Vagina (tissue), 2 donors: ENCODE measurements at regions not wholly inside any gene's neighbourhood (a gene's known extent, or its start where the extent isn't known, plus 50 kb on each side); places are given as distances from the start of the nearest gene placed in this dataset.

Experiments
- POLR2A ChIP-seq, 2 donors: fragments of 450-650 bp; IDR thresholded peaks; one replicate each; pipeline ENCODE4 v1.6.1; 2017; ENCODE audit warnings: antibody characterized with exemption in 2 of 2, mild to moderate bottlenecking in 2 of 2, moderate library complexity in 2 of 2
- POLR2AphosphoS5 ChIP-seq, 2 donors: sonication (generic); formaldehyde crosslinking; IDR thresholded peaks; one replicate each; pipeline ENCODE4 v1.9.0; 2017; ENCODE audit warnings: antibody characterized with exemption in 2 of 2, mild to moderate bottlenecking in 2 of 2, low read depth in 1 of 2; ENCODE audit not compliant: insufficient read depth in 1 of 2
- TF ChIP-seq, protein P1 (sequence below), 3 experiments: fragments of 450-650 bp in 2 of 3; fragments of 200-600 bp in 1 of 3; sonication (generic) in 1 of 3; IDR thresholded peaks; one replicate each; pipeline ENCODE4 v1.5.1; 2017 to 2019; ENCODE audit warnings: antibody characterized with exemption in 3 of 3, mild to moderate bottlenecking in 2 of 3, moderate library complexity in 2 of 3

DNA sequence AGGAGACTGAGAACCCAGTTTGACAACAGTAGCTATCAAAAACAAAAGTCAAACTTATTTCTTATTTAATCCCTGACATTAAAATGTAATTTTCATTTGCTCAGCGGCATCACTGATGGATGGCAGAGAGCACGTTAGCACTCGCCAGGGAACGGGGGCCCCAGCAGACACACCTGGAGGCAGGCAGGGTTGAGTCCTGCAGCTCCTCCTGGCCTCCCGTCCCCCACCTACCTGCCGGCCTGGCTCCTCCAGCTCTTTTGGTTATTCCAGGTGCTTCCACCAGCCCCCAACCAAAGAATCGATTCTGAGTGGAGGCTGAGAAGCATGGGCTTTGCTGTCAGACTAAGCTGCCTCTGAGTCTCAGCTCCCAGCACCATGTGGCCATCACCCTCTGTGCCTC lies 113.6 kb downstream of the PHETA1 start:
- TF ChIP-seq, protein P1, sequence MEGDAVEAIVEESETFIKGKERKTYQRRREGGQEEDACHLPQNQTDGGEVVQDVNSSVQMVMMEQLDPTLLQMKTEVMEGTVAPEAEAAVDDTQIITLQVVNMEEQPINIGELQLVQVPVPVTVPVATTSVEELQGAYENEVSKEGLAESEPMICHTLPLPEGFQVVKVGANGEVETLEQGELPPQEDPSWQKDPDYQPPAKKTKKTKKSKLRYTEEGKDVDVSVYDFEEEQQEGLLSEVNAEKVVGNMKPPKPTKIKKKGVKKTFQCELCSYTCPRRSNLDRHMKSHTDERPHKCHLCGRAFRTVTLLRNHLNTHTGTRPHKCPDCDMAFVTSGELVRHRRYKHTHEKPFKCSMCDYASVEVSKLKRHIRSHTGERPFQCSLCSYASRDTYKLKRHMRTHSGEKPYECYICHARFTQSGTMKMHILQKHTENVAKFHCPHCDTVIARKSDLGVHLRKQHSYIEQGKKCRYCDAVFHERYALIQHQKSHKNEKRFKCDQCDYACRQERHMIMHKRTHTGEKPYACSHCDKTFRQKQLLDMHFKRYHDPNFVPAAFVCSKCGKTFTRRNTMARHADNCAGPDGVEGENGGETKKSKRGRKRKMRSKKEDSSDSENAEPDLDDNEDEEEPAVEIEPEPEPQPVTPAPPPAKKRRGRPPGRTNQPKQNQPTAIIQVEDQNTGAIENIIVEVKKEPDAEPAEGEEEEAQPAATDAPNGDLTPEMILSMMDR (IDR thresholded peaks at IDR 0.05): no peak
- TF ChIP-seq POLR2A (IDR thresholded peaks at IDR 0.05) (no peak), POLR2AphosphoS5 (IDR thresholded peaks at IDR 0.05; ENCODE audit: insufficient read depth in 1 of 2, low read depth in 1 of 2) (no peak)
